DOHH2 (cell line): ENCODE measurements at regions not wholly inside any gene's neighbourhood (a gene's known extent, or its start where the extent isn't known, plus 50 kb on each side); places are given as distances from the start of the nearest gene placed in this dataset.

ENCODE experiments used
- H3F3A ChIP-seq: fragments of 200-600 bp; sonication (generic), shearing (Covaris generic); 2 replicates; pipeline ENCODE4 v1.6.0; 2016; ENCODE audit warnings: antibody characterized with exemption, mild to moderate bottlenecking; ENCODE audit not compliant: control insufficient read depth, insufficient read depth
- H3K27ac ChIP-seq: fragments of 200-600 bp; sonication (generic); 2 replicates; pipeline ENCODE4 v1.5.1; 2014; ENCODE audit warnings: low read depth, mild to moderate bottlenecking, low read length, moderate library complexity
- H3K27me3 ChIP-seq: fragments of 200-600 bp; sonication (generic); 2 replicates; pipeline ENCODE4 v1.6.1; 2014; ENCODE audit warnings: mild to moderate bottlenecking, low read length, mixed read lengths; ENCODE audit not compliant: control insufficient read depth
- H3K36me3 ChIP-seq: fragments of 200-600 bp; sonication (generic); 2 replicates; pipeline ENCODE4 v1.6.1; 2014; ENCODE audit warnings: mild to moderate bottlenecking, low read length, moderate library complexity, mixed read lengths; ENCODE audit not compliant: control insufficient read depth
- H3K4me1 ChIP-seq: fragments of 200-600 bp; sonication (generic); 2 replicates; pipeline ENCODE4 v1.6.1; 2014; ENCODE audit warnings: mild to moderate bottlenecking, low read length, mixed read lengths; ENCODE audit not compliant: control insufficient read depth
- H3K4me2 ChIP-seq: fragments of 200-600 bp; sonication (generic); 2 replicates; pipeline ENCODE4 v1.6.0; 2014; ENCODE audit warnings: mild to moderate bottlenecking, low read length, moderate library complexity
- H3K4me3 ChIP-seq: fragments of 200-600 bp; sonication (generic); 2 replicates; pipeline ENCODE4 v1.5.1; 2014; ENCODE audit warnings: mild to moderate bottlenecking, low read length, mixed read lengths
- H3K79me2 ChIP-seq: fragments of 200-600 bp; sonication (generic); 2 replicates; pipeline ENCODE4 v1.6.1; 2014; ENCODE audit warnings: mild to moderate bottlenecking, low read length, mixed read lengths; ENCODE audit not compliant: control insufficient read depth
- H3K9me2 ChIP-seq: fragments of 200-600 bp; sonication (generic); replicated peaks from 2 replicates; pipeline ENCODE4 v1.6.1; 2014; ENCODE audit warnings: mild to moderate bottlenecking, low read length, mixed read lengths; ENCODE audit not compliant: control insufficient read depth
- H3K9me3 ChIP-seq: fragments of 200-600 bp; sonication (generic); 2 replicates; pipeline ENCODE4 v1.6.1; 2014; ENCODE audit warnings: antibody characterized with exemption, low read length, mixed read lengths; ENCODE audit not compliant: control insufficient read depth, insufficient read depth
- H4K20me1 ChIP-seq: fragments of 200-600 bp; sonication (generic); 2 replicates; pipeline ENCODE4 v1.6.0; 2014; ENCODE audit warnings: low read depth, mild to moderate bottlenecking, antibody characterized with exemption, low read length, moderate library complexity; ENCODE audit not compliant: control insufficient read depth, insufficient read depth
- CTCF ChIP-seq: fragments of 200-600 bp; sonication (generic); IDR thresholded peaks from one replicate; pipeline ENCODE4 v1.5.1; 2014; ENCODE audit warnings: antibody characterized with exemption, mild to moderate bottlenecking, low read depth, low read length; ENCODE audit not compliant: poor library complexity, severe bottlenecking
- EZH2phosphoT487 ChIP-seq: fragments of 200-600 bp; sonication (generic); IDR thresholded peaks from 2 replicates; pipeline ENCODE4 v1.6.1; 2017; ENCODE audit warnings: borderline replicate concordance, mild to moderate bottlenecking, antibody characterized with exemption, low read length, moderate library complexity, mixed read lengths

- H3K36me3 ChIP-seq, result no peaks in the 10 kb centered on the region
- no peaks in the 10 kb centered on the region for H3K79me2 ChIP-seq
- no peaks in the 10 kb centered on the region for H3F3A ChIP-seq
- TF ChIP-seq EZH2phosphoT487 (no peak), CTCF (no peak)
- H3K4me2 ChIP-seq, result no peak overlapping the region
- H3K27me3 ChIP-seq, result no peaks in the 10 kb centered on the region
- no peak overlapping the region for H3K27ac ChIP-seq
- no peaks in the 10 kb centered on the region for H4K20me1 ChIP-seq
- no peaks in the 10 kb centered on the region for H3K4me1 ChIP-seq
- H3K9me3 ChIP-seq, result no peaks in the 10 kb centered on the region
- no peak overlapping the region for H3K4me3 ChIP-seq
- H3K9me2 ChIP-seq, result no peaks in the 10 kb centered on the region
Measured at GRCh38 chr11:27241311-27242122, 121.5 kb downstream of the CCDC34 start.

GRCh38 chr11:27239305-27239942, 123.6 kb downstream of the CCDC34 start:
- Histone ChIP-seq H3K4me1 (no peaks in the 10 kb centered on the region), H3K4me2 (no peak overlapping the region), H3K27ac (no peak overlapping the region), H3K9me3 (no peaks in the 10 kb centered on the region), H3F3A (no peaks in the 10 kb centered on the region), H3K79me2 (no peaks in the 10 kb centered on the region), H3K4me3 (no peak overlapping the region), H3K36me3 (no peaks in the 10 kb centered on the region), H4K20me1 (no peaks in the 10 kb centered on the region), H3K27me3 (no peaks in the 10 kb centered on the region), H3K9me2 (no peaks in the 10 kb centered on the region)
- TF ChIP-seq CTCF (no peak), EZH2phosphoT487 (no peak)

GRCh38 chr11:27238811-27239210, 124.2 kb downstream of the CCDC34 start:
- H3K27me3 ChIP-seq, result peaks cover 4% of the 10 kb centered on the region
- H3K9me2 ChIP-seq, result no peaks in the 10 kb centered on the region
- TF ChIP-seq EZH2phosphoT487, result no peak
- no peak for TF ChIP-seq CTCF
- H3K36me3 ChIP-seq, result no peaks in the 10 kb centered on the region
- H3F3A ChIP-seq, result no peaks in the 10 kb centered on the region
- no peaks in the 10 kb centered on the region for H4K20me1 ChIP-seq
- H3K79me2 ChIP-seq, result no peaks in the 10 kb centered on the region
- H3K4me3 ChIP-seq, result no peak overlapping the region
- H3K9me3 ChIP-seq, result no peaks in the 10 kb centered on the region
- H3K27ac ChIP-seq, result no peak overlapping the region
- H3K4me2 ChIP-seq, result no peak overlapping the region
- H3K4me1 ChIP-seq, result no peaks in the 10 kb centered on the region
